ENCODE measurements at regions not wholly inside any gene's neighbourhood (a gene's known extent, or its start where the extent isn't known, plus 50 kb on each side); places are given as distances from the start of the nearest gene placed in this dataset.

DNA sequence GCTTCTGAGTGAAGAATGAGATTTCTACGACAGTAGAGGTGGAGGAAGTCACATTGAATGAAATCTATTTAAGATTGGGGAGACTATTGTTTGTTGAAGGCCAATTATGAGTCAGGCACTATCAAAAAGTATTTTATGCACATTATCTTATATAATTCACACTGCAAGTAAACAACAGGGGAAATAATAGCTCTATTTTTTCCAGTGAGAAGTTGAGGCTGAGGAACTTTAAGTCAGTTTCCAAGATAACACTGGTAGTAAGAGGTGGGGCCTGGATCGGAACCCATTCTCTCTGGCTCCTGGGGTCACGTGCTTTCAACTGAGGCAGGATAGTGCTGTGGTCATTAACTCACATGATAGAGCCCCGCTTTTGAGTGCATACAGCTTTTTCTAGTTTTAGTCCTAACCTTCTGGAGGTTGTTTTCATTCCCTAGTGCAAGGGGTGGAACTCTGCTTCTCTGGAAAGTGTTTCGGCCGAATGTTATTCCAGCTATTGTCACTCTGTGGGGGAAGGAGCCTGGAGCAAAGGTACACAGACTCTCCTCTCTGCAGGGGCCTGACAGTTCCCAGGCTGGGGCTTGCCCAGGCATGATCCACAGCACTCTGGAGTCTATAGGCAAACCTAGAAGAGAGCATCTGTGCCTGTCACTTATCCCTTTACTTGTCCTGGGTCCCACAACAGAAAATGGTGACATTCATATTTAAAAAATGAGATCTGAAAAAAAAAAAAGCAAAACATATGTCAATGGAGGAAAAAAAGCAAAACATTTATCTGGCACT lies 352.4 kb upstream of the ACTBL2 start:
- TF ChIP-seq GABPA (IDR thresholded peaks at IDR 0.05; ENCODE audit: low read depth), result no peak
- TF ChIP-seq, protein P1, sequence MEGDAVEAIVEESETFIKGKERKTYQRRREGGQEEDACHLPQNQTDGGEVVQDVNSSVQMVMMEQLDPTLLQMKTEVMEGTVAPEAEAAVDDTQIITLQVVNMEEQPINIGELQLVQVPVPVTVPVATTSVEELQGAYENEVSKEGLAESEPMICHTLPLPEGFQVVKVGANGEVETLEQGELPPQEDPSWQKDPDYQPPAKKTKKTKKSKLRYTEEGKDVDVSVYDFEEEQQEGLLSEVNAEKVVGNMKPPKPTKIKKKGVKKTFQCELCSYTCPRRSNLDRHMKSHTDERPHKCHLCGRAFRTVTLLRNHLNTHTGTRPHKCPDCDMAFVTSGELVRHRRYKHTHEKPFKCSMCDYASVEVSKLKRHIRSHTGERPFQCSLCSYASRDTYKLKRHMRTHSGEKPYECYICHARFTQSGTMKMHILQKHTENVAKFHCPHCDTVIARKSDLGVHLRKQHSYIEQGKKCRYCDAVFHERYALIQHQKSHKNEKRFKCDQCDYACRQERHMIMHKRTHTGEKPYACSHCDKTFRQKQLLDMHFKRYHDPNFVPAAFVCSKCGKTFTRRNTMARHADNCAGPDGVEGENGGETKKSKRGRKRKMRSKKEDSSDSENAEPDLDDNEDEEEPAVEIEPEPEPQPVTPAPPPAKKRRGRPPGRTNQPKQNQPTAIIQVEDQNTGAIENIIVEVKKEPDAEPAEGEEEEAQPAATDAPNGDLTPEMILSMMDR (IDR thresholded peaks at IDR 0.05; ENCODE audit: insufficient read depth, low read length), result no peak
